Hepatocyte (in vitro differentiated cells): ENCODE measurements at regions not wholly inside any gene's neighbourhood (a gene's known extent, or its start where the extent isn't known, plus 50 kb on each side); places are given as distances from the start of the nearest gene placed in this dataset.
A peak's percentile ranks its signal among the peaks of the same experiment; 100 is the strongest.

ENCODE experiments used
- DNase-seq: peaks from one replicate; pipeline ENCODE4 v3.0.0-alpha.2; 2016; ENCODE audit warnings: low spot score
- H2AFZ ChIP-seq: fragments of 200-600 bp; sonication (generic); 2 replicates; pipeline ENCODE4 v1.6.0; 2016; ENCODE audit warnings: antibody characterized with exemption, mild to moderate bottlenecking
- H3K27ac ChIP-seq: fragments of 200-600 bp; sonication (generic); 2 replicates; pipeline ENCODE4 v1.5.1; 2016; ENCODE audit warnings: mild to moderate bottlenecking
- H3K27me3 ChIP-seq: fragments of 200-600 bp; sonication (generic); 2 replicates; pipeline ENCODE4 v1.6.1; 2016
- H3K36me3 ChIP-seq: fragments of 200-600 bp; sonication (generic); replicated peaks from 2 replicates; pipeline ENCODE4 v1.5.1; 2016; ENCODE audit warnings: low read depth; ENCODE audit not compliant: insufficient read depth
- H3K4me1 ChIP-seq: fragments of 200-600 bp; sonication (generic); 2 replicates; pipeline ENCODE4 v1.5.1; 2016; ENCODE audit warnings: mild to moderate bottlenecking, moderate library complexity; ENCODE audit not compliant: insufficient read depth
- H3K4me2 ChIP-seq: fragments of 200-600 bp; sonication (generic); 2 replicates; pipeline ENCODE4 v1.6.0; 2016
- H3K4me3 ChIP-seq: fragments of 200-600 bp; sonication (generic); 2 replicates; pipeline ENCODE4 v1.5.1; 2016; ENCODE audit warnings: mild to moderate bottlenecking
- H3K79me2 ChIP-seq: fragments of 200-600 bp; sonication (generic); 2 replicates; pipeline ENCODE4 v1.6.0; 2017; ENCODE audit warnings: mild to moderate bottlenecking
- H3K9me2 ChIP-seq: fragments of 200-600 bp; sonication (generic); replicated peaks from 2 replicates; pipeline ENCODE4 v1.6.0; 2017; ENCODE audit warnings: mild to moderate bottlenecking; ENCODE audit not compliant: insufficient read depth
- H3K9me3 ChIP-seq: fragments of 200-600 bp; sonication (generic); 2 replicates; pipeline ENCODE4 v1.5.1; 2016; ENCODE audit warnings: low read depth, mild to moderate bottlenecking
- H4K20me1 ChIP-seq: fragments of 200-600 bp; sonication (generic); 2 replicates; pipeline ENCODE4 v1.6.0; 2016; ENCODE audit warnings: mild to moderate bottlenecking; ENCODE audit not compliant: insufficient read depth, poor library complexity, severe bottlenecking
- EZH2 ChIP-seq: fragments of 200-600 bp; sonication (generic); IDR thresholded peaks from 2 replicates; pipeline ENCODE4 v1.6.1; 2016; ENCODE audit warnings: antibody characterized with exemption, mild to moderate bottlenecking, borderline replicate concordance
- EZH2phosphoT487 ChIP-seq: fragments of 200-600 bp; sonication (generic); IDR thresholded peaks from one replicate; pipeline ENCODE4 v1.6.1; 2018; ENCODE audit warnings: antibody characterized with exemption, mild to moderate bottlenecking, low read depth, moderate library complexity; ENCODE audit not compliant: unreplicated experiment, severe bottlenecking
- WGBS: methylation state at CpG from one replicate; pipeline ENCODE4 v1.1.6; 2016; ENCODE audit warnings: low lambda C conversion rate; ENCODE audit errors: missing lambda C conversion rate; 5-methylcytosine and 5-hydroxymethylcytosine counted together
- TF ChIP-seq, protein P1 (sequence below): fragments of 200-600 bp; sonication (generic); IDR thresholded peaks from 2 replicates; pipeline ENCODE4 v1.5.1; 2016; ENCODE audit warnings: antibody characterized with exemption, mild to moderate bottlenecking; ENCODE audit not compliant: poor library complexity

DNA sequence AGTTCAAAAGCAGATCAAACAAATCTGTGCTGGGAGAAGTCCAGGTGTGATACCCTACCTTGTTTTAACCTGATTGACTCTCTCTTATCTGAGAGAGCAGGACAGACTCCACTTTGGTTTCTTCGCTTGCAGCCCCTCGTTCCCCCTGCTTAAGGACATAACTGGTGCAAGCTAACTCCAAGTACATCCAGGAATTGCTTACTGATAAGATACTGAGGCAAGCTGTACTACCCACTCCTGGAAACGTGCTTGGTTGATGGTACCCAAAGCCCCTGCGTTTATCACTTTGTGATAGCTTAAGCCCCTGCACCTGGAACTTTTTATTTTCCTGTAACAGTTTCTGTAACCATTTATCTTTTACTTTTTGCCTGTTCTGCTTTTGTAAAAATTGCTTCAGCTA is 157.0 kb upstream of the OLIG3 start:
- no peak overlapping the region for H3K4me3 ChIP-seq
- WGBS, result 8% methylated on average over 4 of the region's 4 CpGs
- H3K36me3 ChIP-seq, result no peaks in the 10 kb centered on the region
- peaks cover 28% of the 10 kb centered on the region for H3K4me1 ChIP-seq
- H3K79me2 ChIP-seq, result no peaks in the 10 kb centered on the region
- peaks cover 18% of the 10 kb centered on the region for H3K9me3 ChIP-seq
- TF ChIP-seq EZH2 (no peak), EZH2phosphoT487 (no peak)
- TF ChIP-seq, protein P1, sequence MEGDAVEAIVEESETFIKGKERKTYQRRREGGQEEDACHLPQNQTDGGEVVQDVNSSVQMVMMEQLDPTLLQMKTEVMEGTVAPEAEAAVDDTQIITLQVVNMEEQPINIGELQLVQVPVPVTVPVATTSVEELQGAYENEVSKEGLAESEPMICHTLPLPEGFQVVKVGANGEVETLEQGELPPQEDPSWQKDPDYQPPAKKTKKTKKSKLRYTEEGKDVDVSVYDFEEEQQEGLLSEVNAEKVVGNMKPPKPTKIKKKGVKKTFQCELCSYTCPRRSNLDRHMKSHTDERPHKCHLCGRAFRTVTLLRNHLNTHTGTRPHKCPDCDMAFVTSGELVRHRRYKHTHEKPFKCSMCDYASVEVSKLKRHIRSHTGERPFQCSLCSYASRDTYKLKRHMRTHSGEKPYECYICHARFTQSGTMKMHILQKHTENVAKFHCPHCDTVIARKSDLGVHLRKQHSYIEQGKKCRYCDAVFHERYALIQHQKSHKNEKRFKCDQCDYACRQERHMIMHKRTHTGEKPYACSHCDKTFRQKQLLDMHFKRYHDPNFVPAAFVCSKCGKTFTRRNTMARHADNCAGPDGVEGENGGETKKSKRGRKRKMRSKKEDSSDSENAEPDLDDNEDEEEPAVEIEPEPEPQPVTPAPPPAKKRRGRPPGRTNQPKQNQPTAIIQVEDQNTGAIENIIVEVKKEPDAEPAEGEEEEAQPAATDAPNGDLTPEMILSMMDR, result no peak
- peak overlapping the region; percentile 72 for H3K27ac ChIP-seq
- no peak overlapping the region for H2AFZ ChIP-seq
- no peaks in the 10 kb centered on the region for H3K9me2 ChIP-seq
- H3K27me3 ChIP-seq, result no peaks in the 10 kb centered on the region
- no peak for DNase-seq
- H4K20me1 ChIP-seq, result no peaks in the 10 kb centered on the region
- H3K4me2 ChIP-seq, result peak overlapping the region; percentile 47

DNA sequence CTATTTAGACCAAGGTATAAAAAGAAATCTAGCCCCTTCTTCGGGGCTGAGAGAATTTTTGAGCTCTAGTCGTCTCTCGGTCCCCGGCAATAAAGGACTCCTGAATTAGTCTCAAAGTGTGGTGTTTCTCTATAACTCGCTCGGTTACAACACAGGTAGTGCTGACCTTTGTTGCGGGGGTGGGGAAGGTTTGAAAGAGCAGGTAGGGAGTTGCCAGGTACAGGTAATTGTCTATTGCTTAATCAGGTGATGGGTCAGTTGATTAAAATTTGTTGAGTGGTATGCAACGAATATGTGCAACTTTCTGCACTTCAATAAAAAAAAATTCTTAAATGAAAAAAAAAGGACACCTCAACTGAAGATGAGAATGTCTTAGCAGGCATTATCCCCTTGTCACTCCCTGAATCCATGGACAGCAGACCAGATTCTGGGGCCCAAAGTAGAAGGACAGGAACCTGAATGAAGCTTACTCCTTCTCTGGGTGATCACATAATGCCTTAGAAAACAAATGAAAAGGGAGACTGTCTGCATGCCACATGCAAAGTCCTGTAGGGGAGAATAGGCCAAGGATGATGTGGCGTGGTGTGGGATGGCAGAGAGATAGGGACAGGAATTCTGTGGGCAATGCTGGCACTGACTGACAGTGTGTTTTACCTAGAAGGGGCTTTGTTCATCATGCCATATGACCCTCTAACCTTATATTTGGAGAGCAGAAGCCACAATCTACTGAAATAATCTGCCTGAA is 157.6 kb upstream of the OLIG3 start:
- H4K20me1 ChIP-seq, result no peaks in the 10 kb centered on the region
- H3K4me3 ChIP-seq, result no peak overlapping the region
- H3K9me2 ChIP-seq, result no peaks in the 10 kb centered on the region
- 69% methylated on average over 9 of the region's 9 CpGs for WGBS
- H3K4me1 ChIP-seq, result peaks cover 28% of the 10 kb centered on the region
- peak overlapping the region; percentile 47 for H3K4me2 ChIP-seq
- H3K27ac ChIP-seq, result peak overlapping the region; percentile 72
- no peaks in the 10 kb centered on the region for H3K27me3 ChIP-seq
- no peak overlapping the region for H2AFZ ChIP-seq
- TF ChIP-seq EZH2 (no peak), EZH2phosphoT487 (no peak)
- TF ChIP-seq, protein P1, result no peak
- no peaks in the 10 kb centered on the region for H3K79me2 ChIP-seq
- H3K9me3 ChIP-seq, result peaks cover 18% of the 10 kb centered on the region
- DNase-seq, result peak; percentile 50
- H3K36me3 ChIP-seq, result no peaks in the 10 kb centered on the region

DNA sequence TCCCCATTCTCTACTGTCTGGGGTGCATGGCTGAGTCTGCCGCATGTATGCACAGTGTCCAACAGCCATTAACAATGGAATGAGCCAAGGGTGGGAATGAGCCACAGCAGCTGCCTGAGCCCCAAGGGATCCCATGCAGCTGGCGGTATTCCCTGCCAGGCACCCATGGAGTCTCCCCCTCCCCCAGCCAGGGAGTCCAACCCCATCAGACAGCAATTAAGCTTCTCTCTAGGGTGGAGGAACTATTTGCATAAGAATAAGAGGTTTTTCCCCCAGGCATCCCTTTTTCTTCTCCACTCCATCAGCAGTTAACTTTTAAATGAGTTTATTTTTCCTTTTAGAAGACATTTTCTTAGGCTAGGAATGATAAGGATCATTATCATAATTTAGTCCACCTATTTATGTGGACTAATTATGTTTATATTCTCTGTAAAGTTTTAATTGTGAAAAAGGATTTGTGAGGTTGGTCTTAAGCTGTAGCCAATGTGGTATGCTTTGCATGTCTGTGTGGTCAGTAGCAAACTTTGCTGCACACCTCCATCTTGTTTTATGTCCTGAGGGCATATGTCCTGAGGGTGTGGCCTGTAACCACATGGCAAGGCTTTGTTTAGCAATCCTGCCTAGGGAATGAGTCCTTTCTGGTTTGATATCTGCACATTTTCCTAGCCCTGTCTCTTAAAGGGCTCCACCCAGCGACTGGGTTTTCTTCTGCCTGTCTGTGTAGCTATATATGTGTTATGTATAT is 158.9 kb upstream of the OLIG3 start:
- Histone ChIP-seq H3K4me2 (no peak overlapping the region), H3K79me2 (no peaks in the 10 kb centered on the region), H3K27ac (no peak overlapping the region), H3K4me3 (no peak overlapping the region), H3K4me1 (peaks cover 27% of the 10 kb centered on the region), H4K20me1 (no peaks in the 10 kb centered on the region), H3K36me3 (no peaks in the 10 kb centered on the region), H3K27me3 (no peaks in the 10 kb centered on the region), H3K9me2 (no peaks in the 10 kb centered on the region), H3K9me3 (peaks cover 18% of the 10 kb centered on the region), H2AFZ (no peak overlapping the region)
- TF ChIP-seq EZH2, result no peak
- TF ChIP-seq, protein P1, result no peak
- TF ChIP-seq EZH2phosphoT487, result no peak
- no peak for DNase-seq
- 94% methylated on average over 3 of the region's 3 CpGs for whole genome bisulfite sequencing
